Esophagus squamous epithelium (tissue), 4 donors: ENCODE measurements at regions not wholly inside any gene's neighbourhood (a gene's known extent, or its start where the extent isn't known, plus 50 kb on each side); places are given as distances from the start of the nearest gene placed in this dataset.

ENCODE experiments used
- POLR2A ChIP-seq, 4 donors: fragments of 450-650 bp; IDR thresholded peaks; one replicate each; pipeline ENCODE4 v1.6.1; 2017; ENCODE audit warnings: antibody characterized with exemption in 4 of 4, mild to moderate bottlenecking in 4 of 4, moderate library complexity in 3 of 4
- TF ChIP-seq, protein P1 (sequence below), 6 experiments: fragments of 450-650 bp in 4 of 6; fragments of 200-600 bp in 2 of 6; sonication (generic) in 2 of 6; IDR thresholded peaks; one replicate each; pipeline ENCODE4 v1.5.1; 2016 to 2019; ENCODE audit warnings: antibody characterized with exemption in 6 of 6, mild to moderate bottlenecking in 4 of 6, moderate library complexity in 4 of 6

GRCh38 chr18:77654302-77654701 is 404.7 kb downstream of the GALR1 start:
- TF ChIP-seq, protein P1, sequence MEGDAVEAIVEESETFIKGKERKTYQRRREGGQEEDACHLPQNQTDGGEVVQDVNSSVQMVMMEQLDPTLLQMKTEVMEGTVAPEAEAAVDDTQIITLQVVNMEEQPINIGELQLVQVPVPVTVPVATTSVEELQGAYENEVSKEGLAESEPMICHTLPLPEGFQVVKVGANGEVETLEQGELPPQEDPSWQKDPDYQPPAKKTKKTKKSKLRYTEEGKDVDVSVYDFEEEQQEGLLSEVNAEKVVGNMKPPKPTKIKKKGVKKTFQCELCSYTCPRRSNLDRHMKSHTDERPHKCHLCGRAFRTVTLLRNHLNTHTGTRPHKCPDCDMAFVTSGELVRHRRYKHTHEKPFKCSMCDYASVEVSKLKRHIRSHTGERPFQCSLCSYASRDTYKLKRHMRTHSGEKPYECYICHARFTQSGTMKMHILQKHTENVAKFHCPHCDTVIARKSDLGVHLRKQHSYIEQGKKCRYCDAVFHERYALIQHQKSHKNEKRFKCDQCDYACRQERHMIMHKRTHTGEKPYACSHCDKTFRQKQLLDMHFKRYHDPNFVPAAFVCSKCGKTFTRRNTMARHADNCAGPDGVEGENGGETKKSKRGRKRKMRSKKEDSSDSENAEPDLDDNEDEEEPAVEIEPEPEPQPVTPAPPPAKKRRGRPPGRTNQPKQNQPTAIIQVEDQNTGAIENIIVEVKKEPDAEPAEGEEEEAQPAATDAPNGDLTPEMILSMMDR (IDR thresholded peaks at IDR 0.05): no peak
- no peak for TF ChIP-seq POLR2A (IDR thresholded peaks at IDR 0.05)
